ENCODE measurements at regions not wholly inside any gene's neighbourhood (a gene's known extent, or its start where the extent isn't known, plus 50 kb on each side); places are given as distances from the start of the nearest gene placed in this dataset.
A peak's percentile ranks its signal among the peaks of the same experiment; 100 is the strongest.

GRCh38 chr12:69065775-69066174, 132.8 kb upstream of the CPM start:
- no peak for DNase-seq

GRCh38 chr12:69066492-69067373, 133.8 kb upstream of the CPM start:
- no peak for DNase-seq

GRCh38 chr12:69067713-69068112, 134.7 kb upstream of the CPM start:
- no peak for DNase-seq

GRCh38 chr12:69068448-69068847, 135.5 kb upstream of the CPM start:
- peak; percentile 32 for DNase-seq

- no peak for DNase-seq
These were observed 136.5 kb upstream of the CPM start for GRCh38 chr12:69069479-69069878.

- peak; percentile 82 for DNase-seq
These were observed 137.5 kb upstream of the CPM start for GRCh38 chr12:69070319-69071090.

GRCh38 chr12:69071091-69071370, 138.1 kb upstream of the CPM start:
- DNase-seq: no peak

GRCh38 chr12:69073035-69073434, 140.1 kb upstream of the CPM start:
- DNase-seq: no peak

GRCh38 chr12:69074556-69075349, 141.8 kb upstream of the CPM start:
- DNase-seq: no peak

- no peak for DNase-seq
These were observed 150.7 kb upstream of the CPM start for GRCh38 chr12:69083689-69084088.

- DNase-seq: no peak
These were observed 151.9 kb upstream of the CPM start for GRCh38 chr12:69084816-69085378.

- no peak for DNase-seq
These were observed 152.9 kb upstream of the CPM start for GRCh38 chr12:69085852-69086251.

GRCh38 chr12:69087986-69088385, 151.4 kb upstream of the CPSF6 start:
- no peak for DNase-seq

GRCh38 chr12:69090722-69091121, 148.6 kb upstream of the CPSF6 start:
- DNase-seq: no peak

GRCh38 chr12:69091442-69092017, 147.8 kb upstream of the CPSF6 start:
- DNase-seq: no peak

- no peak for DNase-seq
These were observed 147.2 kb upstream of the CPSF6 start for GRCh38 chr12:69092137-69092536.

GRCh38 chr12:69094606-69095216, 144.7 kb upstream of the CPSF6 start:
- no peak for DNase-seq

- no peak for DNase-seq
These were observed 143.4 kb upstream of the CPSF6 start for GRCh38 chr12:69095765-69096477.

GRCh38 chr12:69096669-69097335, 142.6 kb upstream of the CPSF6 start:
- peak; percentile 14 for DNase-seq

GRCh38 chr12:69097619-69098368, 141.6 kb upstream of the CPSF6 start:
- no peak for DNase-seq

All from activated CD4-positive, alpha-beta T cell treated with anti-CD3 and anti-CD28 coated beads for 48 hours (primary cell).